Liver (tissue), 2 donors: ENCODE measurements at regions not wholly inside any gene's neighbourhood (a gene's known extent, or its start where the extent isn't known, plus 50 kb on each side); places are given as distances from the start of the nearest gene placed in this dataset.
"Not testable (repeated sequence)": the region's sequence is repeated elsewhere in the genome, so short reads cannot be mapped to it uniquely, and the experiment has no call there.

Experiments used
- TF ChIP-seq, protein P1 (sequence below): IDR thresholded peaks from 2 replicates; pipeline ENCODE4 v1.6.1; 2016; ENCODE audit warnings: antibody characterized with exemption
- TF ChIP-seq, protein P2 (sequence below): fragments of 150-350 bp; IDR thresholded peaks from 2 replicates; pipeline ENCODE4 v1.5.1; 2017; ENCODE audit warnings: improper control_type of control experiment, low read depth, low read length; ENCODE audit not compliant: missing input control
- donor health status: healthy.

GRCh38 chr3:75319776-75320175 is 344.4 kb upstream of the FRG2C start:
- TF ChIP-seq, protein P1, sequence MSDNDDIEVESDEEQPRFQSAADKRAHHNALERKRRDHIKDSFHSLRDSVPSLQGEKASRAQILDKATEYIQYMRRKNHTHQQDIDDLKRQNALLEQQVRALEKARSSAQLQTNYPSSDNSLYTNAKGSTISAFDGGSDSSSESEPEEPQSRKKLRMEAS: not testable (repeated sequence)
- TF ChIP-seq, protein P2, sequence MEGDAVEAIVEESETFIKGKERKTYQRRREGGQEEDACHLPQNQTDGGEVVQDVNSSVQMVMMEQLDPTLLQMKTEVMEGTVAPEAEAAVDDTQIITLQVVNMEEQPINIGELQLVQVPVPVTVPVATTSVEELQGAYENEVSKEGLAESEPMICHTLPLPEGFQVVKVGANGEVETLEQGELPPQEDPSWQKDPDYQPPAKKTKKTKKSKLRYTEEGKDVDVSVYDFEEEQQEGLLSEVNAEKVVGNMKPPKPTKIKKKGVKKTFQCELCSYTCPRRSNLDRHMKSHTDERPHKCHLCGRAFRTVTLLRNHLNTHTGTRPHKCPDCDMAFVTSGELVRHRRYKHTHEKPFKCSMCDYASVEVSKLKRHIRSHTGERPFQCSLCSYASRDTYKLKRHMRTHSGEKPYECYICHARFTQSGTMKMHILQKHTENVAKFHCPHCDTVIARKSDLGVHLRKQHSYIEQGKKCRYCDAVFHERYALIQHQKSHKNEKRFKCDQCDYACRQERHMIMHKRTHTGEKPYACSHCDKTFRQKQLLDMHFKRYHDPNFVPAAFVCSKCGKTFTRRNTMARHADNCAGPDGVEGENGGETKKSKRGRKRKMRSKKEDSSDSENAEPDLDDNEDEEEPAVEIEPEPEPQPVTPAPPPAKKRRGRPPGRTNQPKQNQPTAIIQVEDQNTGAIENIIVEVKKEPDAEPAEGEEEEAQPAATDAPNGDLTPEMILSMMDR: not testable (repeated sequence)
